ENCODE measurements at regions not wholly inside any gene's neighbourhood (a gene's known extent, or its start where the extent isn't known, plus 50 kb on each side); places are given as distances from the start of the nearest gene placed in this dataset.

DNA sequence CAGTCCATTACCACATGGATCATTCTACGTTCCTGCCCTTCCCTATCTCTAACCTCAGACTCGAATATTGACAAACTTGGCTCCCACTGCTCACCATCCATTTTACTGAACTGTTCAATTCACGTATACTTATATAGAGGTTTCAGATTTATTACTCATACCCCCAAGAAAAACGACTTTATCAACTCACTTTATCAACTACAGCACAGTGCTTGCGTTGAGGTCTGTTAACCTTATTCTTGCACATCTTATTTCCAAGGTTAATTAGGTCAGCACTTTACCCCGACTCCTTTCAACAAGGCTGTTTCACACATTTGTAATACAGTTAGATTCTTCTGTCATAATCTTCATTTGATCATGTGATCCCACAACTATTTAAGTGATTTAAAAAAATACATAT, 162.3 kb upstream of the AHR start:
- H3K9ac ChIP-seq (ENCODE audit: low read length), result no peak overlapping the region
- ChIA-PET CTCF (no interaction called here), POLR2A (no interaction called here)
- TF ChIP-seq EZH2 (IDR thresholded peaks at IDR 0.05; ENCODE audit: borderline replicate concordance, insufficient read depth, low read depth, low read length, poor library complexity, severe bottlenecking), result no peak
- TF ChIP-seq, protein P1, sequence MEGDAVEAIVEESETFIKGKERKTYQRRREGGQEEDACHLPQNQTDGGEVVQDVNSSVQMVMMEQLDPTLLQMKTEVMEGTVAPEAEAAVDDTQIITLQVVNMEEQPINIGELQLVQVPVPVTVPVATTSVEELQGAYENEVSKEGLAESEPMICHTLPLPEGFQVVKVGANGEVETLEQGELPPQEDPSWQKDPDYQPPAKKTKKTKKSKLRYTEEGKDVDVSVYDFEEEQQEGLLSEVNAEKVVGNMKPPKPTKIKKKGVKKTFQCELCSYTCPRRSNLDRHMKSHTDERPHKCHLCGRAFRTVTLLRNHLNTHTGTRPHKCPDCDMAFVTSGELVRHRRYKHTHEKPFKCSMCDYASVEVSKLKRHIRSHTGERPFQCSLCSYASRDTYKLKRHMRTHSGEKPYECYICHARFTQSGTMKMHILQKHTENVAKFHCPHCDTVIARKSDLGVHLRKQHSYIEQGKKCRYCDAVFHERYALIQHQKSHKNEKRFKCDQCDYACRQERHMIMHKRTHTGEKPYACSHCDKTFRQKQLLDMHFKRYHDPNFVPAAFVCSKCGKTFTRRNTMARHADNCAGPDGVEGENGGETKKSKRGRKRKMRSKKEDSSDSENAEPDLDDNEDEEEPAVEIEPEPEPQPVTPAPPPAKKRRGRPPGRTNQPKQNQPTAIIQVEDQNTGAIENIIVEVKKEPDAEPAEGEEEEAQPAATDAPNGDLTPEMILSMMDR (IDR thresholded peaks at IDR 0.05), result no peak
- H3K9me3 ChIP-seq (ENCODE audit: control extremely low read depth in 1 of 3, control insufficient read depth in 2 of 3, insufficient read depth in 1 of 3, low read length in 2 of 3), result no peaks in the 10 kb centered on the region
- DNase-seq (no peak), ATAC-seq (ENCODE audit: low read depth) (no peak)
- Mint-ChIP-seq H3K9me3 (ENCODE audit: insufficient read depth) (no peaks in the 10 kb centered on the region), H3K4me3 (no peak overlapping the region), H3K27me3 (no peaks in the 10 kb centered on the region), H3K4me1 (peaks cover 3% of the 10 kb centered on the region), H3K27ac (no peak overlapping the region)
- no peak overlapping the region for H3K4me2 ChIP-seq (replicated peaks; ENCODE audit: low read depth, low read length, poor library complexity, severe bottlenecking)
- WGBS (ENCODE audit: insufficient coverage), result 86% methylated on average over 5 of the region's 6 CpGs
- H3K27me3 ChIP-seq (replicated peaks in 1 of 4; ENCODE audit: control extremely low read depth in 1 of 4, control insufficient read depth in 3 of 4, insufficient read depth in 4 of 4, low read length in 3 of 4), result no peaks in the 10 kb centered on the region
- H3K36me3 ChIP-seq (replicated peaks in 1 of 2; ENCODE audit: control extremely low read depth in 1 of 2, control insufficient read depth in 1 of 2, extremely low read depth in 1 of 2, insufficient read depth in 2 of 2, low read length in 1 of 2), result no peaks in the 10 kb centered on the region
- no peaks in the 10 kb centered on the region for H3K79me2 ChIP-seq (ENCODE audit: control insufficient read depth, insufficient read depth, low read length)
- H3K27ac ChIP-seq (ENCODE audit: low read length in 2 of 2), result no peak overlapping the region
- no peak overlapping the region for H2AFZ ChIP-seq (ENCODE audit: insufficient read depth, low read depth, low read length, poor library complexity, severe bottlenecking)
- H4K20me1 ChIP-seq (ENCODE audit: control insufficient read depth, insufficient read depth, low read length, poor library complexity, severe bottlenecking), result no peaks in the 10 kb centered on the region
- H3K4me1 ChIP-seq (ENCODE audit: control insufficient read depth in 2 of 2, insufficient read depth in 2 of 2, low read length in 2 of 2), result no peaks in the 10 kb centered on the region
- intact Hi-C loops (cut with micrococcal nuclease), result no loop called here
- no peak overlapping the region for H3K4me3 ChIP-seq (ENCODE audit: control extremely low read depth in 1 of 5, extremely low read depth in 1 of 5, insufficient read depth in 1 of 5, low read depth in 2 of 5, low read length in 4 of 5)

DNA sequence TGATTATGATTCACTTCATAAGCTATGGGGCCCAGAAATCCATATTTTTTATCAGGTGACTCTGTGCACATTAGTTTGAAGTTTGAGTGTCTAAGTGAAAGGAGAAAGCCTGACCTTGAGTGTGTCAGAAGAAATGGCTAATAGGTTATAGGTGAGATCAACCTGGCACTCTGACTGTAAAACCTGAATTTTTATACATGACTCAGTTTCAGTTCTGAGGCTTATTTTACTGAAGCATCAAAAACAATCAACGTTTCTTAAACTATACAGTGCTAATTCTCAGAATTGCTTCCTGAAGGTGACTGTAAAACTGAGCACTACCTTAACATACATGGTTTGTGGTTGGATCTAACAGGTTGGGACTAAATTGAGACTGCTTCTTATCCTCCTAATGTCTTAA, 159.4 kb upstream of the AHR start:
- no peak overlapping the region for H3K27ac Mint-ChIP-seq
- no peak overlapping the region for H3K4me3 Mint-ChIP-seq
- POLR2A ChIA-PET, result no interaction called here
- H3K27ac ChIP-seq (ENCODE audit: low read length in 2 of 2), result no peak overlapping the region
- no peaks in the 10 kb centered on the region for H3K27me3 ChIP-seq (replicated peaks in 1 of 4; ENCODE audit: control extremely low read depth in 1 of 4, control insufficient read depth in 3 of 4, insufficient read depth in 4 of 4, low read length in 3 of 4)
- WGBS (ENCODE audit: insufficient coverage), result no CpG with 5 or more reads among the region's 1 CpG
- H3K79me2 ChIP-seq (ENCODE audit: control insufficient read depth, insufficient read depth, low read length), result no peaks in the 10 kb centered on the region
- no peaks in the 10 kb centered on the region for H3K9me3 ChIP-seq (ENCODE audit: control extremely low read depth in 1 of 3, control insufficient read depth in 2 of 3, insufficient read depth in 1 of 3, low read length in 2 of 3)
- no peaks in the 10 kb centered on the region for H3K36me3 ChIP-seq (replicated peaks in 1 of 2; ENCODE audit: control extremely low read depth in 1 of 2, control insufficient read depth in 1 of 2, extremely low read depth in 1 of 2, insufficient read depth in 2 of 2, low read length in 1 of 2)
- no peaks in the 10 kb centered on the region for H3K27me3 Mint-ChIP-seq
- peaks cover 0 to 4% of the 10 kb centered on the region in 2 donors for H3K4me1 ChIP-seq (ENCODE audit: control insufficient read depth in 2 of 2, insufficient read depth in 2 of 2, low read length in 2 of 2)
- H3K4me1 Mint-ChIP-seq, result peaks cover 14% of the 10 kb centered on the region
- no peaks in the 10 kb centered on the region for H4K20me1 ChIP-seq (ENCODE audit: control insufficient read depth, insufficient read depth, low read length, poor library complexity, severe bottlenecking)
- CTCF ChIA-PET, result no interaction called here
- no peak overlapping the region for H2AFZ ChIP-seq (ENCODE audit: insufficient read depth, low read depth, low read length, poor library complexity, severe bottlenecking)
- no peak for ATAC-seq (ENCODE audit: low read depth)
- DNase-seq, result no peak
- TF ChIP-seq EZH2 (IDR thresholded peaks at IDR 0.05; ENCODE audit: borderline replicate concordance, insufficient read depth, low read depth, low read length, poor library complexity, severe bottlenecking), result no peak
- TF ChIP-seq, protein P1 (IDR thresholded peaks at IDR 0.05), result no peak
- no peaks in the 10 kb centered on the region for H3K9me3 Mint-ChIP-seq (ENCODE audit: insufficient read depth)
- H3K4me2 ChIP-seq (replicated peaks; ENCODE audit: low read depth, low read length, poor library complexity, severe bottlenecking), result no peak overlapping the region
- intact Hi-C loops (cut with micrococcal nuclease), result no loop called here
- H3K9ac ChIP-seq (ENCODE audit: low read length), result no peak overlapping the region
- H3K4me3 ChIP-seq (ENCODE audit: control extremely low read depth in 1 of 5, extremely low read depth in 1 of 5, insufficient read depth in 1 of 5, low read depth in 2 of 5, low read length in 4 of 5), result no peak overlapping the region

All from B cell (primary cell).